ENCODE measurements at regions not wholly inside any gene's neighbourhood (a gene's known extent, or its start where the extent isn't known, plus 50 kb on each side); places are given as distances from the start of the nearest gene placed in this dataset.

DNA sequence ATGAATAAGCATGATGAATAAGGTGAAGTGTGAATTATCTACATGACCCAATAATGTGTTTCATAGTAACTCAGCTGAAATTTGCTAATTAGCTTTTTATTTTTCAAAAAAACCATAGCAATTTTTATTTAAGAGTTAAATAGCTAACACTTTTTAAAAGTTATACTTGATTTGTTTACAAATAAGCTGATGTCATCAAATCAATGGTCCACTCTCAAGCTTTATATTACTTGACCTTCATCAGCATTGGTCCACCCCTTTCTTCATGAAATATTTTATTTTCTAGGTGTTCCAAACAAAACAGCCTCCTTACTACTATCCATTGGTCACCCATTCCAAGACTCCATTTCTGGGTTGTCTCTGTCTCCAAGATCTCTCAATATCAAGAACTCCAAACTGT, 649.0 kb upstream of the TENM3 start:
- TF ChIP-seq, protein P1, sequence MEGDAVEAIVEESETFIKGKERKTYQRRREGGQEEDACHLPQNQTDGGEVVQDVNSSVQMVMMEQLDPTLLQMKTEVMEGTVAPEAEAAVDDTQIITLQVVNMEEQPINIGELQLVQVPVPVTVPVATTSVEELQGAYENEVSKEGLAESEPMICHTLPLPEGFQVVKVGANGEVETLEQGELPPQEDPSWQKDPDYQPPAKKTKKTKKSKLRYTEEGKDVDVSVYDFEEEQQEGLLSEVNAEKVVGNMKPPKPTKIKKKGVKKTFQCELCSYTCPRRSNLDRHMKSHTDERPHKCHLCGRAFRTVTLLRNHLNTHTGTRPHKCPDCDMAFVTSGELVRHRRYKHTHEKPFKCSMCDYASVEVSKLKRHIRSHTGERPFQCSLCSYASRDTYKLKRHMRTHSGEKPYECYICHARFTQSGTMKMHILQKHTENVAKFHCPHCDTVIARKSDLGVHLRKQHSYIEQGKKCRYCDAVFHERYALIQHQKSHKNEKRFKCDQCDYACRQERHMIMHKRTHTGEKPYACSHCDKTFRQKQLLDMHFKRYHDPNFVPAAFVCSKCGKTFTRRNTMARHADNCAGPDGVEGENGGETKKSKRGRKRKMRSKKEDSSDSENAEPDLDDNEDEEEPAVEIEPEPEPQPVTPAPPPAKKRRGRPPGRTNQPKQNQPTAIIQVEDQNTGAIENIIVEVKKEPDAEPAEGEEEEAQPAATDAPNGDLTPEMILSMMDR (IDR thresholded peaks at IDR 0.05 in 2 of 3, conservative IDR thresholded peaks at IDR 0.05 in 1 of 3; ENCODE audit: borderline replicate concordance in 1 of 3, insufficient read depth in 1 of 3, low read depth in 2 of 3, low read length in 2 of 3), result no peak
- TF ChIP-seq, protein P2, sequence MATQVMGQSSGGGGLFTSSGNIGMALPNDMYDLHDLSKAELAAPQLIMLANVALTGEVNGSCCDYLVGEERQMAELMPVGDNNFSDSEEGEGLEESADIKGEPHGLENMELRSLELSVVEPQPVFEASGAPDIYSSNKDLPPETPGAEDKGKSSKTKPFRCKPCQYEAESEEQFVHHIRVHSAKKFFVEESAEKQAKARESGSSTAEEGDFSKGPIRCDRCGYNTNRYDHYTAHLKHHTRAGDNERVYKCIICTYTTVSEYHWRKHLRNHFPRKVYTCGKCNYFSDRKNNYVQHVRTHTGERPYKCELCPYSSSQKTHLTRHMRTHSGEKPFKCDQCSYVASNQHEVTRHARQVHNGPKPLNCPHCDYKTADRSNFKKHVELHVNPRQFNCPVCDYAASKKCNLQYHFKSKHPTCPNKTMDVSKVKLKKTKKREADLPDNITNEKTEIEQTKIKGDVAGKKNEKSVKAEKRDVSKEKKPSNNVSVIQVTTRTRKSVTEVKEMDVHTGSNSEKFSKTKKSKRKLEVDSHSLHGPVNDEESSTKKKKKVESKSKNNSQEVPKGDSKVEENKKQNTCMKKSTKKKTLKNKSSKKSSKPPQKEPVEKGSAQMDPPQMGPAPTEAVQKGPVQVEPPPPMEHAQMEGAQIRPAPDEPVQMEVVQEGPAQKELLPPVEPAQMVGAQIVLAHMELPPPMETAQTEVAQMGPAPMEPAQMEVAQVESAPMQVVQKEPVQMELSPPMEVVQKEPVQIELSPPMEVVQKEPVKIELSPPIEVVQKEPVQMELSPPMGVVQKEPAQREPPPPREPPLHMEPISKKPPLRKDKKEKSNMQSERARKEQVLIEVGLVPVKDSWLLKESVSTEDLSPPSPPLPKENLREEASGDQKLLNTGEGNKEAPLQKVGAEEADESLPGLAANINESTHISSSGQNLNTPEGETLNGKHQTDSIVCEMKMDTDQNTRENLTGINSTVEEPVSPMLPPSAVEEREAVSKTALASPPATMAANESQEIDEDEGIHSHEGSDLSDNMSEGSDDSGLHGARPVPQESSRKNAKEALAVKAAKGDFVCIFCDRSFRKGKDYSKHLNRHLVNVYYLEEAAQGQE (IDR thresholded peaks at IDR 0.05; ENCODE audit: low read depth), result no peak
- TF ChIP-seq POLR2A (IDR thresholded peaks at IDR 0.05; ENCODE audit: borderline replicate concordance, extremely low read depth, insufficient read depth, insufficient read length) (no peak), EZH2 (IDR thresholded peaks at IDR 0.05) (no peak), RAD21 (IDR thresholded peaks at IDR 0.05; ENCODE audit: low read depth) (no peak), EZH2phosphoT487 (IDR thresholded peaks at IDR 0.05; ENCODE audit: borderline replicate concordance) (no peak), JUND (IDR thresholded peaks at IDR 0.05) (no peak)

Measured in HCT116 (cell line).